ENCODE measurements at regions not wholly inside any gene's neighbourhood (a gene's known extent, or its start where the extent isn't known, plus 50 kb on each side); places are given as distances from the start of the nearest gene placed in this dataset.

DNA sequence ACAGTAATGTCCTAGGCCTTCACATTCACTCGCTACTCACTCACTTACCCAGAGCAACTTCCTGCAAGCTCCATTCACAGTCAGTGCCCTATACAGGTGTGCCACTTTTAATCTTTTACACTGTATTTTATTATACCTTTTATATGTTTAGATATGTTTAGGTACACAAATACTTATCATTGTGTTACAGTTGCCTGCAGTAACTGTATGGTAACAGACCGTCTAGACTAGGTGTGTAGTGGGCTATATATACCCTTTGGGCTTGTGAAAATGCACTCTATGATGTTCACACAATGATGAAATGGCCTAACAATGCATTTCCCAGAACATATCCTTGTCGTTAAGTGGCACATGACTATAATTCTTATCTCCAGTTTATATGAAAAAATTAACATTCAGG is 204.5 kb upstream of the HMCN1 start:
- Mint-ChIP-seq H3K4me1 (ENCODE audit: unreplicated experiment) (no peaks in the 10 kb centered on the region), H3K36me3 (ENCODE audit: unreplicated experiment) (no peaks in the 10 kb centered on the region), H3K27ac (ENCODE audit: unreplicated experiment) (no peak overlapping the region), H3K27me3 (ENCODE audit: unreplicated experiment) (no peaks in the 10 kb centered on the region), H3K9me3 (ENCODE audit: unreplicated experiment) (peaks cover 4% of the 10 kb centered on the region), H3K4me3 (ENCODE audit: unreplicated experiment) (no peak overlapping the region)
- TF ChIP-seq, protein P1, sequence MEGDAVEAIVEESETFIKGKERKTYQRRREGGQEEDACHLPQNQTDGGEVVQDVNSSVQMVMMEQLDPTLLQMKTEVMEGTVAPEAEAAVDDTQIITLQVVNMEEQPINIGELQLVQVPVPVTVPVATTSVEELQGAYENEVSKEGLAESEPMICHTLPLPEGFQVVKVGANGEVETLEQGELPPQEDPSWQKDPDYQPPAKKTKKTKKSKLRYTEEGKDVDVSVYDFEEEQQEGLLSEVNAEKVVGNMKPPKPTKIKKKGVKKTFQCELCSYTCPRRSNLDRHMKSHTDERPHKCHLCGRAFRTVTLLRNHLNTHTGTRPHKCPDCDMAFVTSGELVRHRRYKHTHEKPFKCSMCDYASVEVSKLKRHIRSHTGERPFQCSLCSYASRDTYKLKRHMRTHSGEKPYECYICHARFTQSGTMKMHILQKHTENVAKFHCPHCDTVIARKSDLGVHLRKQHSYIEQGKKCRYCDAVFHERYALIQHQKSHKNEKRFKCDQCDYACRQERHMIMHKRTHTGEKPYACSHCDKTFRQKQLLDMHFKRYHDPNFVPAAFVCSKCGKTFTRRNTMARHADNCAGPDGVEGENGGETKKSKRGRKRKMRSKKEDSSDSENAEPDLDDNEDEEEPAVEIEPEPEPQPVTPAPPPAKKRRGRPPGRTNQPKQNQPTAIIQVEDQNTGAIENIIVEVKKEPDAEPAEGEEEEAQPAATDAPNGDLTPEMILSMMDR (IDR thresholded peaks at IDR 0.05), result no peak
- no peak for DNase-seq (ENCODE audit: extremely low spot score, unreplicated experiment)

DNA sequence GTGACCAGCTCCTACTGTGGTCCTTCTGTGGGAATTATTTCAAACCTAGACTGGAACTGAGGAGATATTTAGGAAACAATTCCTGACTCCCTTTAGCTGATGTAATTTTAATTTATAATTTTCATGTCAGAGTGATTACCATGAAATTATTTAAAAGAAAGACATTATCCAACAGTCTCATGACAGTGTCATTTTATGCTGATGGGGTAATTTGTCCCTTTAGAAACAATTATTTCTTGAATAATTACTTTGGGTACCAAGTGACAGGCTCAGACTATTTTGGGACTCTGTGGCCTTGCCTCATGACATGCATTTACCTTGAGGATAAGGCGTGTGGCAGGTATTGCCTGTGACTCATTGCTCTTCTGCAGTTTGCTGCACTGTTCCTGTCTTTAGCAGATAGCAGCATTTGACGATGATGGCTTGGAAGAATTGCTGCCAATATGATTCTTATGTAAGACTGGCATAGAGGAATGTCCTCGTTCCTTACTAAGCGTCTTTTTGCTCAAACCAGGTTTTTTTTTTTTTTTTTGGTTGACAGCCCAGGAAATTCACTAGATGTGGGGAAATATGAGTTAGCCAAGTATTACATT is 206.0 kb upstream of the HMCN1 start:
- DNase-seq (ENCODE audit: extremely low spot score, unreplicated experiment), result no peak
- TF ChIP-seq, protein P1 (IDR thresholded peaks at IDR 0.05), result no peak
- no peaks in the 10 kb centered on the region for H3K36me3 Mint-ChIP-seq (ENCODE audit: unreplicated experiment)

DNA sequence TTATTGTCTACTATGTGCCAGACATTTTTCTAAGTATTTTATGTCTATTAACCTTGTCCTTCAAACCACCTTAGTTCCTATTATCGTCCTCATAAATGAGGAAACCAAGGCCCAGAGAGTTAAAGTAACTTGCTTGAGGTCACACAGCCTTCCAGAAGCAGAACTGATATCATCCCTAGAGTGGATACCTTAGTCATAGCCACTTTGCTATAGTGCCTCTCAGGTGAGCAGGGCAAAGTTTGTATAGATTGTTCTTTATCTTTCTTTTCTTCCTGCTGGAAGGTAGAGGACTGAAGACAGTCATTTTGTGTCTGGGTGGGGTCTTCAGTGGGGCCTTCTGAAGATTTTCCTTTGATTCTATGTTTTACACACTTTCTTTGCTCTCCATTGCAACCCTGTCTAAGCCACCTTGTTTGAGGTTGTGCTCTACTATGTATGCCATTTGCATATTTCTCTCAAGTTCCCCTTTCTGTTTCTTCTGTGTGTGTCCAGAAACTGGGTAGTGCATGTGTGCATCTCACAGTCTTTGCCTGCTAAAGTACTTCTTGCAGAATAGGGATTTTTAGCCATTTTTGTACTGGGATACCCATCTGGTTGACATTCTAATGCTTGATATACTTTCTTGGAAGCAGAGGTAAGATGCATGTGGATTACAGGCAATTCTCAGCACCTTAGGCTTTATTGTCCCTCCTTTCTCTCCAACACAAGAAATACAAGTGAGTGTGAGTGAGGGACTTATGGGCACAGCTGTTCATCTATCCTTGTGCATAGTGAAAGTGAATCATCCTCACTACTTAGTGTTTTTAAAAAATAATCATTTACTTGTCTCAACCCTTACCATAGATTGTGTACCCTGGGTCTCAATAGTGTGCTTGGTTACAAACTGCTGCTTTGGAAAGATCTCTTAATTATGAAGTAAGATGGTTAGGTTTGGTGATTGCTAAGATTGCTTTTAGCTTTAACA is 207.6 kb upstream of the HMCN1 start:
- no peak for DNase-seq (ENCODE audit: extremely low spot score, unreplicated experiment)

More for the DNA sequence above, 206.0 kb upstream of the HMCN1 start:
- H3K27ac Mint-ChIP-seq (ENCODE audit: unreplicated experiment), result no peak overlapping the region
- H3K4me1 Mint-ChIP-seq (ENCODE audit: unreplicated experiment), result no peaks in the 10 kb centered on the region
- H3K9me3 Mint-ChIP-seq (ENCODE audit: unreplicated experiment), result peaks cover 4% of the 10 kb centered on the region
- H3K27me3 Mint-ChIP-seq (ENCODE audit: unreplicated experiment), result no peaks in the 10 kb centered on the region
- no peak overlapping the region for H3K4me3 Mint-ChIP-seq (ENCODE audit: unreplicated experiment)

DNA sequence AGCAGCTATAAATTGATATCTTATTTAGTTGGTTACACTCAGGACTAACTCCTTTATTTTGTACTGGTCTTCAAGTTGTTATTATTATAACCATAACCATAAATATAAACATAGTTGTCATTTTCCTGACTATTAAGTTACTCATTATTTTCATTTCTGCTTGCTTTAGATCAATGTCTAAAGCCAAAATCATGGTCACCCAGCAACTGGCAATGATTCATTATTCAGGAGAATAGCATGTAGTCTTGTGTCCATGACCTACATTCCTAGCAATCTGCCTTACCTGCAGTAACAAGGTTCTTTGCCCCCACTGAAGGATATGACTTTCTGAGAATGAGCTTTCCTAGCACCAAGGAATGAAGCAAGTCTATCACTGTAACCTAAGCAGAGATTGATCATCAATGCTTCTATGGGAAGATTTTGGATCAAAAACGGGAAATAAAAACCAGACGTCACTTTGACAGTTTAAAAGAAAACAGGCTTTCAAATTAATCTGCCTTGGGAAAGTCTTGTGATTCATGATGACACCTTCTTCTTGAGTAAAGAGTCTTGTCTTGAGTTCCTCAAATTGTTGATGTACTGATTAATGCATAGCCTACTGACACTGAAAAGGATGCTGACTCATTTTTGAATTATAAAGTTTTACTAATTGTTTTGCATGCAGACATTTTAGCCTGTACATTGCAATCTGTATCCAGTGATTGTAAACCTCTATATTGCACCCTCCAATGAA is 203.3 kb upstream of the IVNS1ABP start:
- Mint-ChIP-seq H3K27ac (ENCODE audit: unreplicated experiment) (no peak overlapping the region), H3K36me3 (ENCODE audit: unreplicated experiment) (peaks cover 2% of the 10 kb centered on the region), H3K4me1 (ENCODE audit: unreplicated experiment) (peaks cover 22% of the 10 kb centered on the region), H3K27me3 (ENCODE audit: unreplicated experiment) (no peaks in the 10 kb centered on the region), H3K4me3 (ENCODE audit: unreplicated experiment) (no peak overlapping the region), H3K9me3 (ENCODE audit: unreplicated experiment) (peaks cover 13% of the 10 kb centered on the region)
- TF ChIP-seq, protein P1 (IDR thresholded peaks at IDR 0.05), result no peak
- no peak for DNase-seq (ENCODE audit: extremely low spot score, unreplicated experiment)

More for the DNA sequence above, 207.6 kb upstream of the HMCN1 start:
- no peaks in the 10 kb centered on the region for H3K27me3 Mint-ChIP-seq (ENCODE audit: unreplicated experiment)
- no peaks in the 10 kb centered on the region for H3K4me1 Mint-ChIP-seq (ENCODE audit: unreplicated experiment)
- H3K9me3 Mint-ChIP-seq (ENCODE audit: unreplicated experiment), result peaks cover 4% of the 10 kb centered on the region
- H3K36me3 Mint-ChIP-seq (ENCODE audit: unreplicated experiment), result peaks cover 2% of the 10 kb centered on the region
- H3K4me3 Mint-ChIP-seq (ENCODE audit: unreplicated experiment), result no peak overlapping the region
- TF ChIP-seq, protein P1 (IDR thresholded peaks at IDR 0.05), result no peak
- H3K27ac Mint-ChIP-seq (ENCODE audit: unreplicated experiment), result no peak overlapping the region

All from osteocyte (in vitro differentiated cells).